UCSD-AML1 (cell line): ENCODE measurements at regions not wholly inside any gene's neighbourhood (a gene's known extent, or its start where the extent isn't known, plus 50 kb on each side); places are given as distances from the start of the nearest gene placed in this dataset.

Source experiments
- DNase-seq: peaks from one replicate; lab custom pipeline; 2025; ENCODE audit not compliant: unreplicated experiment; lab: John Stamatoyannopoulos, UW

DNA sequence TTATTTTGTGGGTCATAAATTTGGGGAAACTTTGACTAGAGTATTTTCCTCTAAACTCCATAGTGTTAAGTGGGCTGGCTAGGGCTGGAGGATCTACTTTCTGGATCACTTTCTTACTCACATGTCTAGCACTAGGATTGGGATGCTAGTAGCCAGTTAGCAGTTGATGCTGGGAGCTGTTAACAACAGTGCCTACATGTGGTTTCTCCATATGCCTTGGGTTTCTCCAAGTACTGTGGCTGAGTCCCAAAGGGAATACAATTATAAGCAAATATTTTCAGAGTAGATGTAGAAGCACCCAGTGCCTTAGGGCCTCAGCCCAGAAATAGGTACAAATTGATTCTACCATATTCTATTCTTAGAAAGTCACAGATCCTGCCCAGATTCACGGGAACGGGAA, 1614.9 kb downstream of the ARAP2 start:
- no peak for DNase-seq

DNA sequence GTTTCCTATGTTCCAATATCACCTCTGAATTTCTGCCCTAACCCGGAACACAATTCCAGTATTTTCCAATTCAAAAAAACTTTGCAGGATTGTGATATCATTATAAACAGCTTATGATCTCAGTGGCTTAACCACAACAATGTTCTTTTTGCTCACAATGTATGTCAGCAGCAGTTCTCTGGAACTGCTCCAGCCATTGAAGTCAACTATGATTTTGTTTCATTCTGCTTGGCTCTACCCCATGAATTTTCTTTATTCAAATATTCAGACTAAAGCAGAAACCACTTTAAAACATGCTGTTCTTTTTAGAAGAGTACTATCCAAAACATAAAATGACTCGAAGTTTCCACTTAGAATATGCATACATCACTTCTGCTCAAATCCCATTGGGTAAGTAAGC, 1611.1 kb downstream of the ARAP2 start:
- DNase-seq = no peak

- no peak for DNase-seq
Measured at GRCh38 chr4:34636623-34637022, 1607.7 kb downstream of the ARAP2 start.

- no peak for DNase-seq
Measured at GRCh38 chr4:34643476-34643875, 1600.8 kb downstream of the ARAP2 start.

GRCh38 chr4:34644579-34645115, 1599.7 kb downstream of the ARAP2 start:
- no peak for DNase-seq

DNA sequence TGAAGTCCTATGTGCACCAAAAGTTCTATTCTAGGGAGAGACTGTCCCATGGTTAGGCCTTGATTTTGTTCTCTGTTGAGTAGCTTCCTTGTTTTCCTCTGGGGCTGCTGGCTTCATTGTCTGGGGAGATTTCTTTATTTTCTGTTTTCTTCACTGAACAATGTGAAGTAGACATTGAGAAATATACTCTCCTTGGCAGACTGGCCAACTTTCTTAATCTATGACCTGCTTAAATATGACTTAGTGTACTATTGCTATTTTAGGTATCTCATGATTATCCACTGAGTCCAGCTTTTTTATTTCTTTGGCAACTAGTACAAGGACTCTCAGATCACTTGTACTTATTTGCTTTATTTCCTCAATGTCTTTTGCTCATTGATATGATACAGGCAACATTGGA, 1594.6 kb downstream of the ARAP2 start:
- no peak for DNase-seq

DNA sequence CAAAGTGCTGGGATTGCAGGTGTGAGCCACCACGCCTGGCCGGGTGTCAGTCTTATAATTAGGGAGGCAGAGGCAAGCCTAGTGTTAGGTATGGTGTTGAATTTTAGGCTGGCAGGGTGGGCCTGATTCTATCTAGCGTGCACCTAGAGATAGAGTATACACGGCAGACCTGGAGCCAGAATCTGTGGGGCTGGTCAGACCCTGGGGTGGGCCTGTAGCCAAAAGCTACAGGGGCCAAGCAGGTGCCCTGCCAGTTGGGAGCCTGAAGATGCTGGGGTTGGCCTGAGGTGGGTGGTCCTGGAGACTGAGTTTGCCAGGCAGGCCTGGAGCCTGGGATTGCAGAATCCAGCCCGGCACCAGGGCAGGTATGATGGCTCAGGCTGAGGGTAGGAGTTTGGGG, 1580.3 kb downstream of the ARAP2 start:
- DNase-seq = no peak

DNA sequence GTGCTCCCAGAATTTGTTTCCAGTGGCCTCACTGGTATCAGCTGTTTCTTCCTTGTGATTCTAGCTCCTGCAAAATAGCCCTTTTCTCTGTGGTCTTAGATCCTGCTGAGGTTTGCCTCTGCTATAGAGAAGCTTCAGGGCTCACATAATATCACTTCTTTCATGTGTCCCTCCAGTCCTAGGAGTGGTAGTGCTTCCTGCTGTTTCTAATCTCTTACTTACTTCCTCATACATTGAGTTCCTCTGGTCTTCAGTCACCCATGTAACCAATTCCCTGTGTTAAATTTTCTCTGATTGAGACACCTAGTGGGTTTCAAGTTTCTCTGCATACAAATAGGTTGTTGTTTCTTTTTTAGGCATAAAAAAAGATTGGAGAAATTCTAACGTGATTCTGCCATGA, 1567.9 kb downstream of the ARAP2 start:
- no peak for DNase-seq

DNA sequence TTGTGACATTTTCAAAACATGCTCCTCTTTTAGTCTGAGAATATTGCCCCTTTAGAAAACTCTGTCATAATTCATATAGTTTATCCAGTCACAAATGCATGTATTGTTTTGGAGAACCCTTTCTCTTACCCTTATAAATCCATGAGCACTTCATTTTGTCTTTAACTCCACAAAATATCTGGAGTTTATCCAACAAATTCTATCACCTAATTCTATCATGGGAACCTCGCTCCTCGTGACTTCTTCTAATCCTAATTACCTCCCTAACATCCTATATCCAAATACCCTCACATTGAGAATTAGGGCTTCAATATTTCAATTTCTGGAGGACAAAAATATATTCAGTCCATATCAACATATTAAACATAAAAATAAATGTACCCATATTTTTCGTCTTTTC, 1565.9 kb downstream of the ARAP2 start:
- DNase-seq = no peak

DNA sequence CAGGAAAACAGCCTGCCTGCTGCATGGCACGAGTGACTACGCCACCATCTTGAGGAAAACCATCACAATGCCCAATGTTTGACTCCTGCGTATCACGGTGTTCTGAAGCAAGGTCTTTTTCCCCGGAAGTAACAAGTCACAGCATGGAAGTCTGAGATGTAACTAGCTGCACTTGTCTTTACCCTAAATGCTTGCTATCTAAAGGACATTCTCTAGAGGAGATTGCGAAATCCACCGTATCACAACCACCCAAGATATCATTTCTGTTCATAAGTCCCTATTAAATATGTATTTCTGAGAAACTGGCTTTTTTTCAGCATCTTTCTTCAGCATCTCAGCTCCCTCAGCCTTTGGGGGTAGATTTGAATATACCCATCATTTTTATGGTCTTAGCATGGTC, 1565.1 kb downstream of the ARAP2 start:
- no peak for DNase-seq

DNA sequence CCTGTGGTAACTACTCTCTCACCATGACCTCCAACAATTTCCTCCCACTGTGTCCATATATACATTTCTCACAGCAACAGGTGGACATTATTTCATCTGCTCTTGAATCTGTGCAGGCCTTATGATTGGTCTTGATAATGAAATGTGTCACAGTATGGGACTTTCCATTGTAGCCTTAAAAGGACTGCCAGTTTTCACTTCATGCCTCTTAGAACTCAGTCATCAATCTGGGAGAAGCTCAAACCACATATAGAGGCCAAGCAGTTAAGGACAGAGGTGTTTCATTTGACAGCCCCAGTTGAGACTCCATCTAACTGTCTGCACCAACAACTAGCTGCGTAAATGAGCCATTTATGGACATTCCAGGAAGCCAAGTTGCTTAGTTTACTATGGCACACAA, 1534.8 kb downstream of the ARAP2 start:
- DNase-seq = no peak

DNA sequence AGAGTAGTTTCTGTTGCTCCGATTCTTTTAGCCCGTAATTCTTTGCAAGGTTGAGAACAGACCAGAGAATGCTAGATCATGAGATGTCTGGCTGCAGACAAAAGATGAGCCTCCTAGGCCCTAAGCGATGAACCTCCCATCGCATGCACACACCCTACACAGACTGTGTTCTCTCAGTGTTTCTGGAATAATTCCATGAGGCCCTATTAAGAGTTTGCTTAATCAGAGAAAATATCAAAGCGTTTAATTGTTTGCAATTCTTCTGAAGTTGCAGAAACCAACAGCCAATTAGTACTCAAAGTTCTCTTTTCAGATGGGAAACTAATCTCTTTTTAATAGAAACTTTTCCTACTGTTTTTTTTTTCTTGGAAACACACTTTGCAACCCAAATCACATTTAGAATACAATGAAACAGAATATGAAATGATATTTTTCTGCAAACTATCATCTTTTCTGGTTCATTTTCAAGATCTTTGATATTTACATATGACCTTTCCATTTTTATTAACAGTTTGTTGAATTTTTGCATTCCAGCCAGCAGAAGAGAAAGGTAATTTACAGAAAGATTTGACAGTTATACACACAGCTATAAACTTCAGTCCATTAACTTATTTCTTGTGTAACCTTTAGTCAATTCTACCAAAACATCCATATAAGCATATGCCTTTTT, 1525.6 kb downstream of the ARAP2 start:
- DNase-seq = no peak

- DNase-seq = no peak
Measured at GRCh38 chr4:34720571-34720970, 1523.7 kb downstream of the ARAP2 start.

- no peak for DNase-seq
Measured at GRCh38 chr4:34721835-34722234, 1522.5 kb downstream of the ARAP2 start.

DNA sequence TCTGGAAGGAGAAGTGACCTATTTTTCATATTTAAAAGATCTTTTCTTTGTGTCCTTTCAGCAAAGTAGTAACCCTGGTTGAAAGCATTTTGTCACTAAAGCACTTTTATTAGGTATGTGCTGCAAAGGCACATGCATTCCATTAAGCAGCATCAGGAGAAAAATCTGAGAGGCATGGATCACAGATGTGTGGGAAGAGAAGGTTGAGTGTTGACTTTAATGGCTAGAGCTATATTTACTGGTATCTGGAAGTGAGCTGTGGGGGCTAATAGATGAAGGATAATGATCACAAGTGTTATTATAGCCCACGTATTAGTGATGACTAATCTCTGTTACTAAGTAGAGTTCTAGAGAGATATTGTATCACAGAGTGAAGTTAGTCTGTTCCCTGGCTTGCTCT, 1520.7 kb downstream of the ARAP2 start:
- no peak for DNase-seq

GRCh38 chr4:34724491-34724890, 1519.8 kb downstream of the ARAP2 start:
- no peak for DNase-seq

GRCh38 chr4:34731070-34731469, 1513.2 kb downstream of the ARAP2 start:
- DNase-seq = no peak

- DNase-seq = peak; percentile 4
Measured at GRCh38 chr4:34732176-34732950, 1512.0 kb downstream of the ARAP2 start.

GRCh38 chr4:34733185-34733941, 1511.0 kb downstream of the ARAP2 start:
- DNase-seq = no peak

- no peak for DNase-seq
Measured at GRCh38 chr4:34766935-34767334, 1477.4 kb downstream of the ARAP2 start.

DNA sequence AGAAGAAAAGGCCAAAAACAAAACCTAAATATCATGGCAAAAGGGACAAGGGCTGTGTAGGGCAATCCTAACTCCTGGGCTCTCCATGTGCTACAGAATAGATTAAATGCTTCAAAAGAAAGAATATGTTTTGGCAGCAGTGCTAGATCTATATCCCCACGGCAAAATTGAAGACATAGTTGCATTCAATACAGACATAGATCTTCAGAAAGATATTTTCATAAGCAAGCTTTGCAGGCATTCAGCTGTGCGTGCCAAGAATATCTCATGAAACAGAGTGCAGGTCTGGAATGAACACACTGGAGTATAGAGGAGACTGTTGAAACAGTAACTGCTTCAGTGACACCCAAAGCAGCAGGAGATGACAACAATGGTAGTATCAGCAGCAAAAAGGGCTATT, 1476.9 kb downstream of the ARAP2 start:
- no peak for DNase-seq

- no peak for DNase-seq
Measured at GRCh38 chr4:34771632-34772031, 1472.7 kb downstream of the ARAP2 start.
